WTC11 (cell line): ENCODE measurements at regions not wholly inside any gene's neighbourhood (a gene's known extent, or its start where the extent isn't known, plus 50 kb on each side); places are given as distances from the start of the nearest gene placed in this dataset.
A peak's percentile ranks its signal among the peaks of the same experiment; 100 is the strongest.

Experiments
- ATAC-seq: fragments of 200-7000 bp; cut with Tn5 transposase; 2 replicates; pipeline ENCODE4 v1.10.0; 2021; ENCODE audit warnings: mild to moderate bottlenecking, moderate library complexity
- CTCF ChIA-PET: fragments of 300-600 bp; sonication (Branson Sonifier 250); formaldehyde crosslinking; loops from one replicate; lab custom pipeline; 2021; ENCODE audit warnings: antibody characterized with exemption; lab: Charles Lee
- POLR2A ChIA-PET: fragments of 350-600 bp; sonication (Branson Sonifier 250); formaldehyde crosslinking; loops from one replicate; lab custom pipeline; 2021; ENCODE audit warnings: antibody characterized with exemption; lab: Charles Lee
- DNase-seq: peaks from one replicate; pipeline ENCODE4 v3.0.0; 2021; ENCODE audit warnings: low spot score
- H3K27ac Mint-ChIP-seq: 2 replicates; pipeline ENCODE4 v1.8.0; 2021; ENCODE audit warnings: mixed read lengths
- H3K27me3 Mint-ChIP-seq: 2 replicates; pipeline ENCODE4 v1.8.0; 2021; ENCODE audit warnings: low read depth, mild to moderate bottlenecking, moderate library complexity, mixed read lengths
- H3K36me3 Mint-ChIP-seq: 2 replicates; pipeline ENCODE4 v1.8.0; 2021; ENCODE audit warnings: mixed read lengths
- H3K4me1 Mint-ChIP-seq: 2 replicates; pipeline ENCODE4 v1.8.0; 2022; ENCODE audit warnings: mixed read lengths
- H3K4me3 Mint-ChIP-seq: 2 replicates; pipeline ENCODE4 v1.8.0; 2021; ENCODE audit warnings: mild to moderate bottlenecking, moderate library complexity, mixed read lengths
- H3K9me3 Mint-ChIP-seq: 2 replicates; pipeline ENCODE4 v1.8.0; 2021; ENCODE audit warnings: mixed read lengths
- ARID4B ChIP-seq: sonication (generic); formaldehyde crosslinking; IDR thresholded peaks from 2 replicates; pipeline ENCODE4 v1.8.0; 2023; ENCODE audit warnings: missing genetic modification reagents, mild to moderate bottlenecking, borderline replicate concordance
- CREM ChIP-seq: sonication (generic); formaldehyde crosslinking; IDR thresholded peaks from 2 replicates; pipeline ENCODE4 v1.8.1; 2022; ENCODE audit warnings: mild to moderate bottlenecking, missing genetic modification reagents, moderate library complexity
- ERG ChIP-seq: fragments of 250-450 bp; sonication (Bioruptor Pico); IDR thresholded peaks from 2 replicates; pipeline ENCODE4 v1.8.0; 2021; ENCODE audit warnings: mild to moderate bottlenecking
- ESRRA ChIP-seq: sonication (generic); formaldehyde crosslinking; IDR thresholded peaks from 2 replicates; pipeline ENCODE4 v1.8.1; 2022; ENCODE audit warnings: mild to moderate bottlenecking, missing genetic modification reagents, borderline replicate concordance
- IRF1 ChIP-seq: sonication (generic); formaldehyde crosslinking; IDR thresholded peaks from 2 replicates; pipeline ENCODE4 v1.8.0; 2023; ENCODE audit warnings: missing genetic modification reagents
- JAZF1 ChIP-seq: fragments of 250-450 bp; sonication (Bioruptor Pico); IDR thresholded peaks from 2 replicates; pipeline ENCODE4 v1.9.0; 2021; ENCODE audit warnings: moderate library complexity, mild to moderate bottlenecking, inconsistent platforms
- NFYB ChIP-seq: sonication (generic); formaldehyde crosslinking; conservative IDR thresholded peaks from 2 replicates; pipeline ENCODE4 v1.8.0; 2022; ENCODE audit warnings: low read depth, missing genetic modification reagents
- NR1H2 ChIP-seq: sonication (generic); formaldehyde crosslinking; IDR thresholded peaks from 2 replicates; pipeline ENCODE4 v1.9.0; 2021; ENCODE audit warnings: mild to moderate bottlenecking, moderate library complexity, missing genetic modification reagents
- RORB ChIP-seq: fragments of 250-450 bp; sonication (Bioruptor Pico); IDR thresholded peaks from 2 replicates; pipeline ENCODE4 v1.9.0; 2021; ENCODE audit warnings: mild to moderate bottlenecking
- SMAD3 ChIP-seq: sonication (generic); formaldehyde crosslinking; IDR thresholded peaks from 2 replicates; pipeline ENCODE4 v1.8.0; 2022; ENCODE audit warnings: missing genetic modification reagents, mild to moderate bottlenecking, borderline replicate concordance
- TCF7 ChIP-seq: sonication (generic); formaldehyde crosslinking; IDR thresholded peaks from 2 replicates; pipeline ENCODE4 v1.8.0; 2022; ENCODE audit warnings: mild to moderate bottlenecking, low read depth, missing genetic modification reagents, moderate library complexity
- TP53 ChIP-seq: sonication (generic); formaldehyde crosslinking; IDR thresholded peaks from 2 replicates; pipeline ENCODE4 v1.8.1; 2023; ENCODE audit warnings: mild to moderate bottlenecking, missing genetic modification reagents
- USF1 ChIP-seq: sonication (generic); formaldehyde crosslinking; IDR thresholded peaks from 2 replicates; pipeline ENCODE4 v1.8.0; 2022; ENCODE audit warnings: mild to moderate bottlenecking, missing genetic modification reagents
- ZNF232 ChIP-seq: sonication (generic); formaldehyde crosslinking; IDR thresholded peaks from 2 replicates; pipeline ENCODE4 v1.8.0; 2022; ENCODE audit warnings: mild to moderate bottlenecking, missing genetic modification reagents
- ZNF263 ChIP-seq: sonication (generic); formaldehyde crosslinking; IDR thresholded peaks from 2 replicates; pipeline ENCODE4 v1.8.1; 2022; ENCODE audit warnings: low read depth, mild to moderate bottlenecking, moderate library complexity, missing genetic modification reagents
- ZNF416 ChIP-seq: fragments of 250-450 bp; sonication (Bioruptor Pico); IDR thresholded peaks from 2 replicates; pipeline ENCODE4 v1.9.0; 2021; ENCODE audit warnings: mild to moderate bottlenecking, inconsistent platforms
- ZNF512 ChIP-seq: sonication (generic); formaldehyde crosslinking; IDR thresholded peaks from 2 replicates; pipeline ENCODE4 v1.8.1; 2022; ENCODE audit warnings: missing genetic modification reagents, borderline replicate concordance
- TF ChIP-seq, protein P1 (sequence below): fragments of 250-450 bp; sonication (Bioruptor Pico); IDR thresholded peaks from 2 replicates; pipeline ENCODE4 v1.9.0; 2021; ENCODE audit warnings: mild to moderate bottlenecking, borderline replicate concordance
- TF ChIP-seq, protein P2 (sequence below): fragments of 250-450 bp; sonication (Bioruptor Pico); IDR thresholded peaks from 2 replicates; pipeline ENCODE4 v1.9.0; 2021; ENCODE audit warnings: mild to moderate bottlenecking

GRCh38 chr7:85688712-85689111 is 501.9 kb upstream of the SEMA3D start (continued):
- TF ChIP-seq, protein P1, sequence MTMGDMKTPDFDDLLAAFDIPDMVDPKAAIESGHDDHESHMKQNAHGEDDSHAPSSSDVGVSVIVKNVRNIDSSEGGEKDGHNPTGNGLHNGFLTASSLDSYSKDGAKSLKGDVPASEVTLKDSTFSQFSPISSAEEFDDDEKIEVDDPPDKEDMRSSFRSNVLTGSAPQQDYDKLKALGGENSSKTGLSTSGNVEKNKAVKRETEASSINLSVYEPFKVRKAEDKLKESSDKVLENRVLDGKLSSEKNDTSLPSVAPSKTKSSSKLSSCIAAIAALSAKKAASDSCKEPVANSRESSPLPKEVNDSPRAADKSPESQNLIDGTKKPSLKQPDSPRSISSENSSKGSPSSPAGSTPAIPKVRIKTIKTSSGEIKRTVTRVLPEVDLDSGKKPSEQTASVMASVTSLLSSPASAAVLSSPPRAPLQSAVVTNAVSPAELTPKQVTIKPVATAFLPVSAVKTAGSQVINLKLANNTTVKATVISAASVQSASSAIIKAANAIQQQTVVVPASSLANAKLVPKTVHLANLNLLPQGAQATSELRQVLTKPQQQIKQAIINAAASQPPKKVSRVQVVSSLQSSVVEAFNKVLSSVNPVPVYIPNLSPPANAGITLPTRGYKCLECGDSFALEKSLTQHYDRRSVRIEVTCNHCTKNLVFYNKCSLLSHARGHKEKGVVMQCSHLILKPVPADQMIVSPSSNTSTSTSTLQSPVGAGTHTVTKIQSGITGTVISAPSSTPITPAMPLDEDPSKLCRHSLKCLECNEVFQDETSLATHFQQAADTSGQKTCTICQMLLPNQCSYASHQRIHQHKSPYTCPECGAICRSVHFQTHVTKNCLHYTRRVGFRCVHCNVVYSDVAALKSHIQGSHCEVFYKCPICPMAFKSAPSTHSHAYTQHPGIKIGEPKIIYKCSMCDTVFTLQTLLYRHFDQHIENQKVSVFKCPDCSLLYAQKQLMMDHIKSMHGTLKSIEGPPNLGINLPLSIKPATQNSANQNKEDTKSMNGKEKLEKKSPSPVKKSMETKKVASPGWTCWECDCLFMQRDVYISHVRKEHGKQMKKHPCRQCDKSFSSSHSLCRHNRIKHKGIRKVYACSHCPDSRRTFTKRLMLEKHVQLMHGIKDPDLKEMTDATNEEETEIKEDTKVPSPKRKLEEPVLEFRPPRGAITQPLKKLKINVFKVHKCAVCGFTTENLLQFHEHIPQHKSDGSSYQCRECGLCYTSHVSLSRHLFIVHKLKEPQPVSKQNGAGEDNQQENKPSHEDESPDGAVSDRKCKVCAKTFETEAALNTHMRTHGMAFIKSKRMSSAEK = no peak
- TF ChIP-seq ARID4B (no peak), TCF7 (CRISPR knock-in tag) (no peak), JAZF1 (CRISPR knock-in tag) (no peak), NR1H2 (CRISPR knock-in tag) (no peak), ZNF232 (no peak)
- TF ChIP-seq, all 79 proteins: peak for 0

- H3K4me1 Mint-ChIP-seq = peaks cover 13% of the 10 kb centered on the region
- H3K9me3 Mint-ChIP-seq = peaks cover 53% of the 10 kb centered on the region
- H3K27ac Mint-ChIP-seq = peak overlapping the region; percentile 17; the same call in 1 of the 2 replicates
- POLR2A ChIA-PET = no interaction called here
- H3K27me3 Mint-ChIP-seq = no peaks in the 10 kb centered on the region; the same call in 1 of the 2 replicates
- ATAC-seq = peak; percentile 84
- CTCF ChIA-PET = no interaction called here
- H3K36me3 Mint-ChIP-seq = peaks cover 40% of the 10 kb centered on the region
- peak; percentile 11 for DNase-seq
- TF ChIP-seq, protein P2, sequence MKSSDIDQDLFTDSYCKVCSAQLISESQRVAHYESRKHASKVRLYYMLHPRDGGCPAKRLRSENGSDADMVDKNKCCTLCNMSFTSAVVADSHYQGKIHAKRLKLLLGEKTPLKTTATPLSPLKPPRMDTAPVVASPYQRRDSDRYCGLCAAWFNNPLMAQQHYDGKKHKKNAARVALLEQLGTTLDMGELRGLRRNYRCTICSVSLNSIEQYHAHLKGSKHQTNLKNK (CRISPR knock-in tag) = no peak
- TF ChIP-seq ERG (CRISPR knock-in tag) (no peak), SMAD3 (CRISPR knock-in tag) (no peak), NFYB (no peak)
- TF ChIP-seq, all 79 proteins: peak for 0
- no peak overlapping the region for H3K4me3 Mint-ChIP-seq
Observed at GRCh38 chr7:85686401-85687181, 499.7 kb upstream of the SEMA3D start.

GRCh38 chr7:85685901-85686300 is 499.0 kb upstream of the SEMA3D start:
- H3K27me3 Mint-ChIP-seq = no peaks in the 10 kb centered on the region; the same call in 1 of the 2 replicates
- peaks cover 40% of the 10 kb centered on the region for H3K36me3 Mint-ChIP-seq
- POLR2A ChIA-PET = no interaction called here
- DNase-seq (no peak), ATAC-seq (no peak)
- peaks cover 18% of the 10 kb centered on the region for H3K4me1 Mint-ChIP-seq
- CTCF ChIA-PET = no interaction called here
- H3K27ac Mint-ChIP-seq = no peak overlapping the region
- H3K4me3 Mint-ChIP-seq = no peak overlapping the region
- H3K9me3 Mint-ChIP-seq = peaks cover 53% of the 10 kb centered on the region
- TF ChIP-seq SMAD3 (CRISPR knock-in tag) (no peak), ZNF512 (CRISPR knock-in tag) (no peak), JAZF1 (CRISPR knock-in tag) (no peak), ZNF416 (CRISPR knock-in tag) (no peak), TP53 (CRISPR knock-in tag) (no peak), ZNF263 (no peak), CREM (no peak), NFYB (no peak), RORB (CRISPR knock-in tag) (no peak), IRF1 (CRISPR knock-in tag) (no peak), USF1 (CRISPR knock-in tag) (no peak), ESRRA (CRISPR knock-in tag) (no peak)
